Naive thymus-derived CD4-positive, alpha-beta T cell (primary cell): ENCODE measurements at regions not wholly inside any gene's neighbourhood (a gene's known extent, or its start where the extent isn't known, plus 50 kb on each side); places are given as distances from the start of the nearest gene placed in this dataset.

ENCODE experiments used
- ATAC-seq: fragments of 150-1000 bp; cut with Tn5 transposase; 2 replicates; pipeline ENCODE4 v1.10.0; 2021; ENCODE audit warnings: mild to moderate bottlenecking, moderate library complexity
- CTCF ChIA-PET: fragments of 350-600 bp; sonication (Branson Sonifier 250); formaldehyde crosslinking; loops from one replicate; lab custom pipeline; 2021; ENCODE audit warnings: antibody characterized with exemption; lab: Charles Lee
- POLR2A ChIA-PET: fragments of 350-600 bp; sonication (Branson Sonifier 250); formaldehyde crosslinking; loops from one replicate; lab custom pipeline; 2021; ENCODE audit warnings: antibody characterized with exemption, inconsistent platforms; lab: Charles Lee
- DNase-seq, 9 donors: peaks; one replicate each; pipeline versions ENCODE4 v3.0.0 to v3.0.0-alpha.2; 2020 to 2022; ENCODE audit warnings: mixed read lengths in 1 of 9
- H3K27ac ChIP-seq: one replicate; pipeline ENCODE4 v1.7.0; 2013; ENCODE audit warnings: mild to moderate bottlenecking, low read depth, low read length, moderate library complexity
- H3K27me3 ChIP-seq, 2 donors: one replicate each; pipeline ENCODE4 v1.7.0; 2013; ENCODE audit warnings: low read length in 2 of 2, mild to moderate bottlenecking in 2 of 2, moderate library complexity in 2 of 2; ENCODE audit not compliant: control insufficient read depth in 2 of 2, insufficient read depth in 2 of 2
- H3K36me3 ChIP-seq, 3 experiments: 1 replicate in 2 of 3; 2 replicates in 1 of 3; pipeline ENCODE4 v1.7.0; 2013; ENCODE audit warnings: low read length in 3 of 3, mild to moderate bottlenecking in 3 of 3, moderate library complexity in 1 of 3; ENCODE audit not compliant: insufficient read depth in 3 of 3, control insufficient read depth in 2 of 3
- H3K4me1 ChIP-seq, 2 donors: one replicate each; pipeline ENCODE4 v1.7.0; 2013; ENCODE audit warnings: low read length in 2 of 2, mild to moderate bottlenecking in 2 of 2, moderate library complexity in 1 of 2; ENCODE audit not compliant: control insufficient read depth in 2 of 2, insufficient read depth in 2 of 2
- H3K4me3 ChIP-seq: 2 replicates; pipeline ENCODE4 v1.7.0; 2013; ENCODE audit warnings: mild to moderate bottlenecking, low read length
- H3K9me3 ChIP-seq, 3 experiments: 1 replicate in 2 of 3; 2 replicates in 1 of 3; pipeline ENCODE4 v1.7.0; 2013; ENCODE audit warnings: low read length in 3 of 3; ENCODE audit not compliant: control insufficient read depth in 2 of 3
- H3K27ac Mint-ChIP-seq, 9 donors: one replicate each; pipeline ENCODE4 v1.8.0; 2020 to 2022; ENCODE audit warnings: mixed read lengths in 9 of 9, mild to moderate bottlenecking in 8 of 9, moderate library complexity in 5 of 9, inconsistent platforms in 2 of 9
- H3K27me3 Mint-ChIP-seq, 5 donors: one replicate each; pipeline ENCODE4 v1.8.0; 2021 to 2022; ENCODE audit warnings: mixed read lengths in 5 of 5, mild to moderate bottlenecking in 1 of 5
- H3K36me3 Mint-ChIP-seq, 5 donors: one replicate each; pipeline ENCODE4 v1.8.0; 2020 to 2022; ENCODE audit warnings: mixed read lengths in 5 of 5, mild to moderate bottlenecking in 3 of 5, inconsistent platforms in 1 of 5
- H3K4me1 Mint-ChIP-seq, 7 donors: one replicate each; pipeline ENCODE4 v1.8.0; 2020 to 2022; ENCODE audit warnings: mixed read lengths in 7 of 7, mild to moderate bottlenecking in 3 of 7, inconsistent platforms in 1 of 7
- H3K4me3 Mint-ChIP-seq, 10 donors: one replicate each; pipeline ENCODE4 v1.8.0; 2020 to 2022; ENCODE audit warnings: mild to moderate bottlenecking in 10 of 10, mixed read lengths in 10 of 10, moderate library complexity in 6 of 10, inconsistent platforms in 2 of 10
- H3K9me3 Mint-ChIP-seq, 11 donors: one replicate each; pipeline ENCODE4 v1.8.0; 2020 to 2022; ENCODE audit warnings: mixed read lengths in 11 of 11, mild to moderate bottlenecking in 4 of 11, inconsistent platforms in 1 of 11, moderate library complexity in 1 of 11
- intact Hi-C, 2 donors: fragments of 100-400 bp; cut with micrococcal nuclease; formaldehyde crosslinking; loops; one replicate each; pipeline ENCODE4 v1.15.1; 2023

DNA sequence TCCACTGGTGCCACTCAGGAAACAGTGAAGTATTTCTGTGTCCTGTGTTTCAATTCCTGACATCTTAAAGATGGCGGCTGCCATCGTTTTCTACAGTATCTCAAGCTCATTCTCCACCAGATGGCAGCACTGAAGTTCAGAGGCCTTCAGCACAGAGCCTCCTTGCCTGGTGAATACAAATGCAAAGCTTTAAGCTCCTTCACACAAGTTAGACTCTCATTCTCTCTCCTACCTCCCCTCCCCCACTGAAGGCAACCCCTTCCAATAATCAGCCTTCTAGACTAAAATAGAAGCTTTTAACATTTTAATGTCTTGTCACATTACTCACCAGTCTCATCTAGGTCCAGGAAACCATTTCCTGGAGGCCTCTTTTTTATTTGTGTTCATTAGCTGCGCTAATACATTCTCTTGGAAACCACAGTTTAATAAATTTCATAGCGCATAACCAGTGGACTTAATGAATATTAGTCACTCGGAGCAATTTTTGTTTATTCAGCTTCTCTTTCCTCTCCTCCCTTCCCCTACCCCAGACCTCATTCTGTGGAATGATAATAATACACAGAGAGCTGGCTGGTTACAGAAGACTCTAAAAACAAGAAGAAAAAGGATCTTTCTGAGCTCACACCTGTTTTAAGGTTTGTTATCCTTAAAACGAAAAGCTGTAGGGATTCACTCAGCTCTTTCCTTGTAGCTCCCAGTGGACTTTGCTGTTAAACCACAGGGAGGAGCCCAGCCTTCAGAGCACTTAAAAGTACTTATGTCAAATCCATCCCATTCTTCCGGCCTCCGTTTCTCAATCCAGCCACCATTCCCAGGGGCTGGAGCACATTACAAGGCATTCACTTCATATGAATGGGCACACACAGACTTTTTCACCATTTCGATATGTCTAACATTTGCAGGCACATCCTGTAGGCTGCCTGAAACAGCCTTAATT is 384.9 kb downstream of the HLX start:
- POLR2A ChIA-PET: no interaction called here
- Histone ChIP-seq H3K36me3 (no peaks in the 10 kb centered on the region), H3K4me3 (no peak overlapping the region), H3K4me1 (no peaks in the 10 kb centered on the region), H3K27ac (no peak overlapping the region), H3K27me3 (no peaks in the 10 kb centered on the region), H3K9me3 (no peaks in the 10 kb centered on the region)
- Mint-ChIP-seq H3K36me3 (peaks cover 0 to 4% (median 0%) of the 10 kb centered on the region in 5 donors), H3K4me1 (no peaks in the 10 kb centered on the region), H3K27me3 (peaks cover 0 to 6% (median 5%) of the 10 kb centered on the region in 5 donors), H3K4me3 (no peak overlapping the region), H3K27ac (no peak overlapping the region), H3K9me3 (peaks cover 0 to 15% (median 5%) of the 10 kb centered on the region in 11 donors)
- DNase-seq: peak in 3 of 9 donors; percentile 1 to 19 (median 4)
- CTCF ChIA-PET: no interaction called here
- intact Hi-C loops: loop anchor here in 1 of 2 donors (1.0 to 10.0 kb wide), 2 partner anchors 171 to 1191 kb away; no protein-coding TSS in a partner anchor
- ATAC-seq: no peak

DNA sequence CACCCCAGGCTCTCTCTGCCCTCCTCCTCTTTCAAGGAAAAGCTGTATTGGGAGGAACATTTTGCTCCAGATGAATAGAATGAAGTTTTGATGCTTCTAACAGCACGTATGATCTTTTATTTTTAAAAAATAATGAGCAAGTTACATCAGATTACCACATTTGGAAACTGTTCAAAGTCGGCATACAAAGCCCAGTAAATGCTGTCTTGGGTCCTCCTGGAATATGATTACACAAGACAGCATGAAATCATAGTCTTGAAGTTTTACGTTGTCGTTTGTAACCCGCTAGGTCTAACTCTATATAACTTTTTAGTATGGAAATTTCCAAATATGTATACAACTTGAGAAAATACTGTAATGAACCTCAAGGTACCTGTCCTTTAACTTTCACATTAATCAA is 385.6 kb downstream of the HLX start:
- Histone ChIP-seq H3K9me3 (no peaks in the 10 kb centered on the region), H3K27me3 (no peaks in the 10 kb centered on the region), H3K4me1 (no peaks in the 10 kb centered on the region), H3K36me3 (no peaks in the 10 kb centered on the region), H3K4me3 (no peak overlapping the region), H3K27ac (no peak overlapping the region)
- H3K9me3 Mint-ChIP-seq: peaks cover 0 to 11% (median 5%) of the 10 kb centered on the region in 11 donors
- ATAC-seq (no peak), DNase-seq (no peak)
- H3K4me1 Mint-ChIP-seq: no peaks in the 10 kb centered on the region
- intact Hi-C loops: loop anchor here in 1 of 2 donors (10.0 kb wide), 1 partner anchor 1190 kb away; no protein-coding TSS in a partner anchor
- no peak overlapping the region for H3K27ac Mint-ChIP-seq
- POLR2A ChIA-PET: no interaction called here
- H3K36me3 Mint-ChIP-seq: peaks cover 0 to 4% (median 0%) of the 10 kb centered on the region in 5 donors
- peaks cover 0 to 8% (median 6%) of the 10 kb centered on the region in 5 donors for H3K27me3 Mint-ChIP-seq
- H3K4me3 Mint-ChIP-seq: no peak overlapping the region
- CTCF ChIA-PET: no interaction called here

DNA sequence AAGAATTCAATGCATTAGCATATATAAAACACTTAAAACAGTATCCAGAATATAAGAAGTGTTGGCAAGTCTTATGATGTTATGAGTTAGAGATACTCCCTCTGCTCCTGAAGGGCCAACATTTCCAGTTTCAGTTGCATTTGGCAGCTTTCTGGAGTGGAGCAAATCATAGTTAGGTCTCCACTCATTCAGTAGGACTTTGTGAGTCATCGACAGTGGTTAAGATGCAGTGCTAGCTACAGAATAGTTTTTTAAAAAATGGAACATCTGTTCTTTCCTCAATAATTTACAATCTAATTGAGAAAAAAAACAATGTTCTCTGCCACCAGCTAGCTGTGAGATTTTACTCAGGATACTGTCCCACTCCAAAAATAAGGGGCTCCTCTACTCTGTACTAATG is 389.1 kb downstream of the HLX start:
- POLR2A ChIA-PET: no interaction called here
- H3K36me3 Mint-ChIP-seq: peaks cover 0 to 4% (median 0%) of the 10 kb centered on the region in 5 donors
- DNase-seq: no peak
- Histone ChIP-seq H3K27me3 (no peaks in the 10 kb centered on the region), H3K4me3 (no peak overlapping the region), H3K9me3 (no peaks in the 10 kb centered on the region), H3K27ac (no peak overlapping the region), H3K4me1 (no peaks in the 10 kb centered on the region), H3K36me3 (no peaks in the 10 kb centered on the region)
- peaks cover 0 to 18% (median 8%) of the 10 kb centered on the region in 5 donors for H3K27me3 Mint-ChIP-seq
- H3K9me3 Mint-ChIP-seq: peaks cover 0 to 10% (median 0%) of the 10 kb centered on the region in 11 donors
- no peak for ATAC-seq
- H3K4me1 Mint-ChIP-seq: peaks cover 0 to 1% (median 0%) of the 10 kb centered on the region in 7 donors
- no peak overlapping the region for H3K27ac Mint-ChIP-seq
- intact Hi-C loops: loop anchor here in 1 of 2 donors (10.0 kb wide), 1 partner anchor 1187 kb away; no protein-coding TSS in a partner anchor
- H3K4me3 Mint-ChIP-seq: no peak overlapping the region
- CTCF ChIA-PET: no interaction called here

DNA sequence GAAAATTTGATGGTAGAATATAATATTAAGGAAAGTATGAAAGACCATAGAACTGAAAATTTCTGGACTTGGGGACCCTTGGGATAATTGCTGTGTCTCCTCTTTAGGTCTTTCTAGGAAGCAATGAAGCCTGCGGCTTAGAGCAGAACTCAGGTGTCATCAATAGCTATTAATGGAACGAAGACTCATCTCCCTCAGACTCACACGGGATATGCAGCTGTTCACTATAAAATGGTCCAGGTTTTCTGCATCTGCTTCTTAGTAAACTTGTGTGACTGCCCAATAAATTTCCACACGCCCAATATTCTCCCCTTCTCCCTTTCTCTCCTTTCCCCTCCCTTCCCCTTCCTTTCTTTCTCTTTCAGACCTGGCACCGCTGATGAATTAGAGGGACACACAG is 392.5 kb downstream of the HLX start:
- Histone ChIP-seq H3K9me3 (no peaks in the 10 kb centered on the region), H3K36me3 (no peaks in the 10 kb centered on the region), H3K27me3 (no peaks in the 10 kb centered on the region), H3K27ac (no peak overlapping the region), H3K4me3 (no peak overlapping the region), H3K4me1 (no peaks in the 10 kb centered on the region)
- DNase-seq (no peak), ATAC-seq (no peak)
- H3K27ac Mint-ChIP-seq: no peak overlapping the region
- H3K4me3 Mint-ChIP-seq: no peak overlapping the region
- CTCF ChIA-PET: no interaction called here
- peaks cover 0 to 19% (median 9%) of the 10 kb centered on the region in 5 donors for H3K27me3 Mint-ChIP-seq
- H3K36me3 Mint-ChIP-seq: no peaks in the 10 kb centered on the region
- intact Hi-C loops: no loop called here
- H3K9me3 Mint-ChIP-seq: no peaks in the 10 kb centered on the region
- H3K4me1 Mint-ChIP-seq: peaks cover 0 to 1% (median 0%) of the 10 kb centered on the region in 7 donors
- POLR2A ChIA-PET: no interaction called here

DNA sequence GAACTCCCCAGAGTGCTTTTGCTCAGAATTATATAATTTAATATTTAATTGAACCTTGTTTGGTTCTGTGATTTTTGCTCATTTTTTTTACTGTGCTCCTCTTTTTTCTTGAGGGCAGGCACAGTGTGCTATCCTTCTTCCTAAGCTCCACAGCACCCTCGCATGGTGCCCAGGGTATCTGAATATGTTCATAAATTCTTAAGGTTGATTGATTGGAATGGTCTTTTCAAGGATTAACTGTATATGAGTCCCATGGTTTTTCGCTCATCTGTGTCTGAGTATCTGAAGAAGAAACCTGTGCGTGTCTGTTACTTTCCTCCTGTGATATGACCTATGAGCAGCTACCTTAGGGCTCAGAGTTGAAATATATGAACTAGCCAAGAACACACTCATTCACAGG is 393.7 kb downstream of the HLX start:
- Histone ChIP-seq H3K27ac (no peak overlapping the region), H3K36me3 (no peaks in the 10 kb centered on the region), H3K4me3 (no peak overlapping the region), H3K9me3 (no peaks in the 10 kb centered on the region), H3K27me3 (no peaks in the 10 kb centered on the region), H3K4me1 (no peaks in the 10 kb centered on the region)
- CTCF ChIA-PET: no interaction called here
- DNase-seq: no peak
- ATAC-seq: no peak
- H3K4me1 Mint-ChIP-seq: peaks cover 0 to 1% (median 0%) of the 10 kb centered on the region in 7 donors
- H3K27ac Mint-ChIP-seq: no peak overlapping the region
- peaks cover 0 to 25% (median 9%) of the 10 kb centered on the region in 5 donors for H3K27me3 Mint-ChIP-seq
- no peaks in the 10 kb centered on the region for H3K36me3 Mint-ChIP-seq
- intact Hi-C loops: no loop called here
- H3K9me3 Mint-ChIP-seq: peaks cover 0 to 5% (median 0%) of the 10 kb centered on the region in 11 donors
- no peak overlapping the region for H3K4me3 Mint-ChIP-seq
- POLR2A ChIA-PET: no interaction called here

DNA sequence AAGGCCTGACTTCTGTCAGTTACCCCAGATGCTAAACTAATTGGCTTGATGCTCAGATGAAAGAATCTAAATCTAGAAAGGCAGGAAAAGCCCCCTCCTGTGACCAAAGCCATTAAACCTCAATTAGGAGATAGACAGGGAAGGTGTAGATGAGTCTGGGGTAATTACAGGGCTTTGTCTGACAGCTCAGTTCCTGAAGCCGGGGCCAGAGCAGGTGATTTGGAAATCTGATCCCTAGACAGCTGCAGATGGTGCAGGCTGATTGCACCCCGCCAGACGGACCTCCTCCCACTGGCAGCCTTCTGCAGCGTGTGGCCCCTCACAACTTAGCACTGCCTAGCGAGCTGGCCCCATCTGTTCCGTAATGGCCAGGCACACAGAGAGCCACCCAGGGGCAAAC is 395.1 kb downstream of the HLX start:
- H3K27ac ChIP-seq: no peak overlapping the region
- ChIA-PET POLR2A (no interaction called here), CTCF (no interaction called here)
- Mint-ChIP-seq H3K4me1 (peaks cover 0 to 1% (median 0%) of the 10 kb centered on the region in 7 donors), H3K27ac (no peak overlapping the region), H3K27me3 (peaks cover 0 to 26% (median 9%) of the 10 kb centered on the region in 5 donors), H3K36me3 (no peaks in the 10 kb centered on the region), H3K9me3 (peaks cover 0 to 7% (median 0%) of the 10 kb centered on the region in 11 donors), H3K4me3 (no peak overlapping the region)
- no peaks in the 10 kb centered on the region for H3K36me3 ChIP-seq
- no peaks in the 10 kb centered on the region for H3K4me1 ChIP-seq
- DNase-seq: no peak
- no peak overlapping the region for H3K4me3 ChIP-seq
- ATAC-seq: no peak
- H3K9me3 ChIP-seq: no peaks in the 10 kb centered on the region
- intact Hi-C loops: no loop called here
- H3K27me3 ChIP-seq: no peaks in the 10 kb centered on the region
